Bronchial epithelial cell (primary cell): ENCODE measurements at regions not wholly inside any gene's neighbourhood (a gene's known extent, or its start where the extent isn't known, plus 50 kb on each side); places are given as distances from the start of the nearest gene placed in this dataset.

ENCODE experiments used
- DNase-seq: peaks from one replicate; pipeline ENCODE4 v3.0.0-alpha.2; 2010; ENCODE audit warnings: low read depth
- FAIRE-seq: peaks from 2 replicates; lab custom pipeline; 2011; peaks lifted over from hg19 to GRCh38; lab: Jason Lieb, UNC
- H3K27me3 ChIP-seq: 2 replicates; pipeline ENCODE4 v1.5.1; 2011; ENCODE audit warnings: low read length; ENCODE audit not compliant: control insufficient read depth, insufficient read depth
- H3K36me3 ChIP-seq: 2 replicates; pipeline ENCODE4 v1.5.1; 2011; ENCODE audit warnings: low read length; ENCODE audit not compliant: control insufficient read depth, insufficient read depth
- H3K4me3 ChIP-seq: 2 replicates; pipeline ENCODE4 v1.5.1; 2011; ENCODE audit warnings: mild to moderate bottlenecking, low read depth, low read length, control low read depth
- CTCF ChIP-seq: IDR thresholded peaks from 2 replicates; pipeline ENCODE4 v1.5.1; 2011; ENCODE audit warnings: mild to moderate bottlenecking, moderate library complexity, low read length, control low read depth, inconsistent platforms; ENCODE audit not compliant: insufficient read depth, severe bottlenecking

- H3K4me3 ChIP-seq: no peak overlapping the region
- no peaks in the 10 kb centered on the region for H3K27me3 ChIP-seq
- no peaks in the 10 kb centered on the region for H3K36me3 ChIP-seq
- peak; percentile 25 for DNase-seq
- no peak for FAIRE-seq
- no peak for TF ChIP-seq CTCF
Measured at GRCh38 chr5:89036166-89036565, 153.2 kb upstream of the MEF2C start.

GRCh38 chr5:89034588-89034987, 151.6 kb upstream of the MEF2C start:
- TF ChIP-seq CTCF: no peak
- no peak overlapping the region for H3K4me3 ChIP-seq
- no peaks in the 10 kb centered on the region for H3K27me3 ChIP-seq
- FAIRE-seq (no peak), DNase-seq (peak; percentile 50)
- H3K36me3 ChIP-seq: no peaks in the 10 kb centered on the region

GRCh38 chr5:89030798-89031197, 147.8 kb upstream of the MEF2C start:
- DNase-seq: no peak
- Histone ChIP-seq H3K36me3 (no peaks in the 10 kb centered on the region), H3K27me3 (no peaks in the 10 kb centered on the region), H3K4me3 (no peak overlapping the region)
- FAIRE-seq: no peak
- TF ChIP-seq CTCF: no peak

GRCh38 chr5:89028595-89029285, 145.8 kb upstream of the MEF2C start:
- FAIRE-seq (no peak), DNase-seq (peak; percentile 90)
- Histone ChIP-seq H3K27me3 (no peaks in the 10 kb centered on the region), H3K36me3 (no peaks in the 10 kb centered on the region), H3K4me3 (no peak overlapping the region)
- TF ChIP-seq CTCF: no peak

GRCh38 chr5:89024045-89024444, 141.1 kb upstream of the MEF2C start:
- H3K27me3 ChIP-seq: no peaks in the 10 kb centered on the region
- TF ChIP-seq CTCF: no peak
- no peaks in the 10 kb centered on the region for H3K36me3 ChIP-seq
- no peak overlapping the region for H3K4me3 ChIP-seq
- DNase-seq: no peak
- FAIRE-seq: no peak
